ENCODE measurements at regions not wholly inside any gene's neighbourhood (a gene's known extent, or its start where the extent isn't known, plus 50 kb on each side); places are given as distances from the start of the nearest gene placed in this dataset.

DNA sequence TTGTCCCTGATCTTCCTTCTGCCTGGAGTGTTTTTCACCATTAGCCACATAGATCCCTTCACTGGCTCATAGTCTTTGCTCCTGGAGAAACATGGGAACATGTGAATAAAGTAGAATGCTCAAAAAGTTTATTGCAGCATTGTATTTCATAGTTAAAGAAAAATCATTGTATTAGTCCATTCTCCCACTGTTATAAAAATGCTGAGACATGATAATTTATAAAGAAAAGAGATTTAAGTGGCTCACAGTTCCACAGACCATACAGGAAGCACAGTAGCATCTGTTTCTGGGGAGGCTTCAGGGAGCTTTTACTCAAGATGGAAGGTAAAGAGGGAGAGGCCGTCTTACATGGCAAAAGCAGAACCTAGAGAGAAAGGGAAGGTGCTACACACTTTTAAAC lies 238.3 kb upstream of the OR4E1 start:
- TF ChIP-seq TAF1 (IDR thresholded peaks at IDR 0.05; ENCODE audit: low read depth, low read length), result no peak
- TF ChIP-seq, protein P1, sequence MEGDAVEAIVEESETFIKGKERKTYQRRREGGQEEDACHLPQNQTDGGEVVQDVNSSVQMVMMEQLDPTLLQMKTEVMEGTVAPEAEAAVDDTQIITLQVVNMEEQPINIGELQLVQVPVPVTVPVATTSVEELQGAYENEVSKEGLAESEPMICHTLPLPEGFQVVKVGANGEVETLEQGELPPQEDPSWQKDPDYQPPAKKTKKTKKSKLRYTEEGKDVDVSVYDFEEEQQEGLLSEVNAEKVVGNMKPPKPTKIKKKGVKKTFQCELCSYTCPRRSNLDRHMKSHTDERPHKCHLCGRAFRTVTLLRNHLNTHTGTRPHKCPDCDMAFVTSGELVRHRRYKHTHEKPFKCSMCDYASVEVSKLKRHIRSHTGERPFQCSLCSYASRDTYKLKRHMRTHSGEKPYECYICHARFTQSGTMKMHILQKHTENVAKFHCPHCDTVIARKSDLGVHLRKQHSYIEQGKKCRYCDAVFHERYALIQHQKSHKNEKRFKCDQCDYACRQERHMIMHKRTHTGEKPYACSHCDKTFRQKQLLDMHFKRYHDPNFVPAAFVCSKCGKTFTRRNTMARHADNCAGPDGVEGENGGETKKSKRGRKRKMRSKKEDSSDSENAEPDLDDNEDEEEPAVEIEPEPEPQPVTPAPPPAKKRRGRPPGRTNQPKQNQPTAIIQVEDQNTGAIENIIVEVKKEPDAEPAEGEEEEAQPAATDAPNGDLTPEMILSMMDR (IDR thresholded peaks at IDR 0.05; ENCODE audit: control extremely low read depth in 1 of 3, insufficient read depth in 1 of 3, low read depth in 1 of 3, low read length in 3 of 3), result no peak
- TF ChIP-seq POLR2AphosphoS5 (IDR thresholded peaks at IDR 0.05; ENCODE audit: low read depth, low read length), result no peak
- no peak for TF ChIP-seq BACH1 (IDR thresholded peaks at IDR 0.05; ENCODE audit: low read length)
- TF ChIP-seq RBBP5 (IDR thresholded peaks at IDR 0.05; ENCODE audit: borderline replicate concordance, low read depth, low read length), result no peak
- no peak for TF ChIP-seq POLR2A (IDR thresholded peaks at IDR 0.05; ENCODE audit: control extremely low read depth in 1 of 2, low read depth in 2 of 2, low read length in 2 of 2)
- TF ChIP-seq FOSL1 (IDR thresholded peaks at IDR 0.05; ENCODE audit: insufficient read depth, low read depth, low read length), result no peak
- TF ChIP-seq SP1 (IDR thresholded peaks at IDR 0.05; ENCODE audit: low read depth, low read length), result no peak
- TF ChIP-seq EP300 (IDR thresholded peaks at IDR 0.05; ENCODE audit: borderline replicate concordance in 1 of 2, low read depth in 2 of 2, low read length in 2 of 2), result no peak
- no peak for TF ChIP-seq EZH2 (IDR thresholded peaks at IDR 0.05; ENCODE audit: low read depth, low read length, severe bottlenecking)
- TF ChIP-seq ZNF274 (IDR thresholded peaks at IDR 0.05; ENCODE audit: borderline replicate concordance, extremely low read depth, low read length), result no peak
